ENCODE measurements at regions not wholly inside any gene's neighbourhood (a gene's known extent, or its start where the extent isn't known, plus 50 kb on each side); places are given as distances from the start of the nearest gene placed in this dataset.

- WGBS (ENCODE audit: insufficient coverage): 100% methylated on average over 1 of the region's 5 CpGs
- Histone ChIP-seq H3K36me3 (ENCODE audit: control insufficient read depth in 4 of 4, insufficient read depth in 4 of 4, low read length in 3 of 4) (no peaks in the 10 kb centered on the region), H3K27me3 (replicated peaks in 2 of 5; ENCODE audit: control insufficient read depth in 4 of 5, insufficient read depth in 5 of 5, low read length in 4 of 5) (no peaks in the 10 kb centered on the region), H3K9me3 (ENCODE audit: control extremely low read depth in 1 of 5, control insufficient read depth in 4 of 5, insufficient read depth in 2 of 5, low read depth in 1 of 5, low read length in 4 of 5) (peaks cover 0 to 3% (median 0%) of the 10 kb centered on the region in 5 experiments), H3K4me3 (ENCODE audit: control insufficient read depth in 1 of 7, extremely low read depth in 1 of 7, insufficient read depth in 4 of 7, low read depth in 2 of 7, low read length in 6 of 7) (no peak overlapping the region), H3K4me1 (ENCODE audit: control extremely low read depth in 1 of 4, control insufficient read depth in 4 of 4, insufficient read depth in 4 of 4, low read length in 3 of 4) (no peaks in the 10 kb centered on the region), H3K27ac (ENCODE audit: insufficient read depth in 1 of 2, low read depth in 1 of 2, low read length in 2 of 2, poor library complexity in 1 of 2, severe bottlenecking in 2 of 2) (no peak overlapping the region)
- DNase-seq: no peak
- CTCF ChIA-PET: no interaction called here
- POLR2A ChIA-PET: no interaction called here
Measured at GRCh38 chr14:30786701-30787100, 87.7 kb upstream of the COCH start.

- Histone ChIP-seq H3K27me3 (replicated peaks in 2 of 5; ENCODE audit: control insufficient read depth in 4 of 5, insufficient read depth in 5 of 5, low read length in 4 of 5) (no peaks in the 10 kb centered on the region), H3K36me3 (ENCODE audit: control insufficient read depth in 4 of 4, insufficient read depth in 4 of 4, low read length in 3 of 4) (no peaks in the 10 kb centered on the region), H3K4me3 (ENCODE audit: control insufficient read depth in 1 of 7, extremely low read depth in 1 of 7, insufficient read depth in 4 of 7, low read depth in 2 of 7, low read length in 6 of 7) (no peak overlapping the region), H3K4me1 (ENCODE audit: control extremely low read depth in 1 of 4, control insufficient read depth in 4 of 4, insufficient read depth in 4 of 4, low read length in 3 of 4) (no peaks in the 10 kb centered on the region), H3K9me3 (ENCODE audit: control extremely low read depth in 1 of 5, control insufficient read depth in 4 of 5, insufficient read depth in 2 of 5, low read depth in 1 of 5, low read length in 4 of 5) (peaks cover 0 to 5% (median 1%) of the 10 kb centered on the region in 5 experiments), H3K27ac (ENCODE audit: insufficient read depth in 1 of 2, low read depth in 1 of 2, low read length in 2 of 2, poor library complexity in 1 of 2, severe bottlenecking in 2 of 2) (no peak overlapping the region)
- ChIA-PET POLR2A (no interaction called here), CTCF (no interaction called here)
- WGBS (ENCODE audit: insufficient coverage): 90% methylated on average over 3 of the region's 3 CpGs
- no peak for DNase-seq
Measured at GRCh38 chr14:30790827-30791226, 83.5 kb upstream of the COCH start.

GRCh38 chr14:30791522-30792351 lies 82.6 kb upstream of the COCH start:
- CTCF ChIA-PET: no interaction called here
- no peaks in the 10 kb centered on the region for H3K27me3 ChIP-seq (replicated peaks in 2 of 5; ENCODE audit: control insufficient read depth in 4 of 5, insufficient read depth in 5 of 5, low read length in 4 of 5)

GRCh38 chr14:30796707-30797106 lies 77.7 kb upstream of the COCH start:
- POLR2A ChIA-PET: no interaction called here
- no peaks in the 10 kb centered on the region for H3K27me3 ChIP-seq (replicated peaks in 2 of 5; ENCODE audit: control insufficient read depth in 4 of 5, insufficient read depth in 5 of 5, low read length in 4 of 5)
- H3K36me3 ChIP-seq (ENCODE audit: control insufficient read depth in 4 of 4, insufficient read depth in 4 of 4, low read length in 3 of 4): no peaks in the 10 kb centered on the region
- WGBS (ENCODE audit: insufficient coverage): no CpG with 5 or more reads among the region's 1 CpG
- H3K4me1 ChIP-seq (ENCODE audit: control extremely low read depth in 1 of 4, control insufficient read depth in 4 of 4, insufficient read depth in 4 of 4, low read length in 3 of 4): no peaks in the 10 kb centered on the region
- no peak overlapping the region for H3K27ac ChIP-seq (ENCODE audit: insufficient read depth in 1 of 2, low read depth in 1 of 2, low read length in 2 of 2, poor library complexity in 1 of 2, severe bottlenecking in 2 of 2)
- DNase-seq: peak; percentile 8 to 79 (median 58)
- H3K4me3 ChIP-seq (ENCODE audit: control insufficient read depth in 1 of 7, extremely low read depth in 1 of 7, insufficient read depth in 4 of 7, low read depth in 2 of 7, low read length in 6 of 7): no peak overlapping the region
- H3K9me3 ChIP-seq (ENCODE audit: control extremely low read depth in 1 of 5, control insufficient read depth in 4 of 5, insufficient read depth in 2 of 5, low read depth in 1 of 5, low read length in 4 of 5): peaks cover 0 to 3% (median 1%) of the 10 kb centered on the region in 5 experiments
- CTCF ChIA-PET: no interaction called here

More at GRCh38 chr14:30791522-30792351, 82.6 kb upstream of the COCH start:
- Histone ChIP-seq H3K4me1 (ENCODE audit: control extremely low read depth in 1 of 4, control insufficient read depth in 4 of 4, insufficient read depth in 4 of 4, low read length in 3 of 4) (no peaks in the 10 kb centered on the region), H3K27ac (ENCODE audit: insufficient read depth in 1 of 2, low read depth in 1 of 2, low read length in 2 of 2, poor library complexity in 1 of 2, severe bottlenecking in 2 of 2) (no peak overlapping the region), H3K4me3 (ENCODE audit: control insufficient read depth in 1 of 7, extremely low read depth in 1 of 7, insufficient read depth in 4 of 7, low read depth in 2 of 7, low read length in 6 of 7) (no peak overlapping the region), H3K9me3 (ENCODE audit: control extremely low read depth in 1 of 5, control insufficient read depth in 4 of 5, insufficient read depth in 2 of 5, low read depth in 1 of 5, low read length in 4 of 5) (peaks cover 0 to 5% (median 1%) of the 10 kb centered on the region in 5 experiments), H3K36me3 (ENCODE audit: control insufficient read depth in 4 of 4, insufficient read depth in 4 of 4, low read length in 3 of 4) (no peaks in the 10 kb centered on the region)
- POLR2A ChIA-PET: no interaction called here
- WGBS (ENCODE audit: insufficient coverage): 75% methylated on average over 4 of the region's 10 CpGs
- DNase-seq: no peak

- POLR2A ChIA-PET: no interaction called here
- WGBS (ENCODE audit: insufficient coverage): 78% methylated on average over 1 of the region's 1 CpG
- peaks cover 0 to 2% (median 0%) of the 10 kb centered on the region in 5 experiments for H3K27me3 ChIP-seq (replicated peaks in 2 of 5; ENCODE audit: control insufficient read depth in 4 of 5, insufficient read depth in 5 of 5, low read length in 4 of 5)
- H3K36me3 ChIP-seq (ENCODE audit: control insufficient read depth in 4 of 4, insufficient read depth in 4 of 4, low read length in 3 of 4): no peaks in the 10 kb centered on the region
- peaks cover 0 to 2% (median under 1%) of the 10 kb centered on the region in 5 experiments for H3K9me3 ChIP-seq (ENCODE audit: control extremely low read depth in 1 of 5, control insufficient read depth in 4 of 5, insufficient read depth in 2 of 5, low read depth in 1 of 5, low read length in 4 of 5)
- CTCF ChIA-PET: no interaction called here
- H3K4me3 ChIP-seq (ENCODE audit: control insufficient read depth in 1 of 7, extremely low read depth in 1 of 7, insufficient read depth in 4 of 7, low read depth in 2 of 7, low read length in 6 of 7): no peak overlapping the region
- no peak for DNase-seq
- H3K4me1 ChIP-seq (ENCODE audit: control extremely low read depth in 1 of 4, control insufficient read depth in 4 of 4, insufficient read depth in 4 of 4, low read length in 3 of 4): no peaks in the 10 kb centered on the region
- no peak overlapping the region for H3K27ac ChIP-seq (ENCODE audit: insufficient read depth in 1 of 2, low read depth in 1 of 2, low read length in 2 of 2, poor library complexity in 1 of 2, severe bottlenecking in 2 of 2)
Measured at GRCh38 chr14:30798516-30798915, 75.8 kb upstream of the COCH start.

GRCh38 chr14:30798961-30799360 lies 75.4 kb upstream of the COCH start:
- ChIA-PET POLR2A (no interaction called here), CTCF (no interaction called here)

GRCh38 chr14:30799933-30800332 lies 74.4 kb upstream of the COCH start:
- Histone ChIP-seq H3K9me3 (ENCODE audit: control extremely low read depth in 1 of 5, control insufficient read depth in 4 of 5, insufficient read depth in 2 of 5, low read depth in 1 of 5, low read length in 4 of 5) (no peaks in the 10 kb centered on the region), H3K27ac (ENCODE audit: insufficient read depth in 1 of 2, low read depth in 1 of 2, low read length in 2 of 2, poor library complexity in 1 of 2, severe bottlenecking in 2 of 2) (no peak overlapping the region), H3K36me3 (ENCODE audit: control insufficient read depth in 4 of 4, insufficient read depth in 4 of 4, low read length in 3 of 4) (no peaks in the 10 kb centered on the region), H3K4me1 (ENCODE audit: control extremely low read depth in 1 of 4, control insufficient read depth in 4 of 4, insufficient read depth in 4 of 4, low read length in 3 of 4) (no peaks in the 10 kb centered on the region), H3K4me3 (ENCODE audit: control insufficient read depth in 1 of 7, extremely low read depth in 1 of 7, insufficient read depth in 4 of 7, low read depth in 2 of 7, low read length in 6 of 7) (no peak overlapping the region), H3K27me3 (replicated peaks in 2 of 5; ENCODE audit: control insufficient read depth in 4 of 5, insufficient read depth in 5 of 5, low read length in 4 of 5) (peaks cover 0 to 2% (median 0%) of the 10 kb centered on the region in 5 experiments)
- ChIA-PET POLR2A (no interaction called here), CTCF (no interaction called here)
- WGBS (ENCODE audit: insufficient coverage): no CpG with 5 or more reads among the region's 1 CpG
- DNase-seq: no peak

More at GRCh38 chr14:30798961-30799360, 75.4 kb upstream of the COCH start:
- no peak overlapping the region for H3K4me3 ChIP-seq (ENCODE audit: control insufficient read depth in 1 of 7, extremely low read depth in 1 of 7, insufficient read depth in 4 of 7, low read depth in 2 of 7, low read length in 6 of 7)
- H3K27ac ChIP-seq (ENCODE audit: insufficient read depth in 1 of 2, low read depth in 1 of 2, low read length in 2 of 2, poor library complexity in 1 of 2, severe bottlenecking in 2 of 2): no peak overlapping the region
- no peak for DNase-seq
- peaks cover 0 to 2% (median 0%) of the 10 kb centered on the region in 5 experiments for H3K27me3 ChIP-seq (replicated peaks in 2 of 5; ENCODE audit: control insufficient read depth in 4 of 5, insufficient read depth in 5 of 5, low read length in 4 of 5)
- H3K9me3 ChIP-seq (ENCODE audit: control extremely low read depth in 1 of 5, control insufficient read depth in 4 of 5, insufficient read depth in 2 of 5, low read depth in 1 of 5, low read length in 4 of 5): peaks cover 0 to 2% (median 0%) of the 10 kb centered on the region in 5 experiments
- no peaks in the 10 kb centered on the region for H3K36me3 ChIP-seq (ENCODE audit: control insufficient read depth in 4 of 4, insufficient read depth in 4 of 4, low read length in 3 of 4)
- H3K4me1 ChIP-seq (ENCODE audit: control extremely low read depth in 1 of 4, control insufficient read depth in 4 of 4, insufficient read depth in 4 of 4, low read length in 3 of 4): no peaks in the 10 kb centered on the region
- WGBS (ENCODE audit: insufficient coverage): 100% methylated on average over 2 of the region's 2 CpGs

All from common myeloid progenitor, CD34-positive (primary cell).